ENCODE measurements at regions not wholly inside any gene's neighbourhood (a gene's known extent, or its start where the extent isn't known, plus 50 kb on each side); places are given as distances from the start of the nearest gene placed in this dataset.

- Histone ChIP-seq H3K23ac (ENCODE audit: low read length) (no peak overlapping the region), H3K4me1 (ENCODE audit: control insufficient read depth in 1 of 2, insufficient read depth in 2 of 2, low read length in 2 of 2) (peaks cover 3 to 9% of the 10 kb centered on the region in 2 experiments), H4K12ac (ENCODE audit: low read depth, low read length) (no peak overlapping the region), H3K27ac (ENCODE audit: low read depth, low read length) (no peak overlapping the region), H3K14ac (ENCODE audit: low read length) (no peak overlapping the region), H3K9me3 (ENCODE audit: insufficient read depth, low read depth, low read length) (no peaks in the 10 kb centered on the region), H2BK120ac (ENCODE audit: insufficient read depth, low read length, poor library complexity) (no peak overlapping the region), H3K79me2 (ENCODE audit: control insufficient read depth, insufficient read depth, low read length, poor library complexity) (no peaks in the 10 kb centered on the region), H3K9ac (ENCODE audit: low read length) (no peak overlapping the region), H3K36me3 (ENCODE audit: control insufficient read depth in 1 of 2, insufficient read depth in 2 of 2, low read length in 2 of 2) (no peaks in the 10 kb centered on the region), H2AK5ac (ENCODE audit: low read length) (no peak overlapping the region), H4K8ac (ENCODE audit: low read depth, low read length) (no peak overlapping the region), H3K27me3 (ENCODE audit: insufficient read depth, low read length) (no peaks in the 10 kb centered on the region), H3K4me2 (ENCODE audit: low read length) (no peak overlapping the region), H3K4me3 (ENCODE audit: low read depth, low read length) (no peak overlapping the region), H3K79me1 (ENCODE audit: low read length) (peaks cover 6% of the 10 kb centered on the region), H2BK5ac (ENCODE audit: low read depth, low read length, poor library complexity) (no peak overlapping the region), H4K91ac (ENCODE audit: low read depth, low read length) (peak overlapping the region; percentile 27), H2AFZ (ENCODE audit: insufficient read depth, low read length, poor library complexity) (no peak overlapping the region), H3K4ac (ENCODE audit: low read depth, low read length) (no peak overlapping the region), H2BK12ac (ENCODE audit: low read length) (peak overlapping the region; percentile 18), H3K18ac (ENCODE audit: low read length) (no peak overlapping the region)
- DNase-seq = peak in 1 of 2 donors; percentile 58
- WGBS (ENCODE audit: extremely low coverage, insufficient coverage, insufficient read length) = no CpG with 5 or more reads among the region's 12 CpGs
Measured at GRCh38 chr15:96182736-96183513, 147.6 kb upstream of the NR2F2 start.

GRCh38 chr15:96183514-96183850, 147.0 kb upstream of the NR2F2 start:
- H3K4me1 ChIP-seq (ENCODE audit: control insufficient read depth in 1 of 2, insufficient read depth in 2 of 2, low read length in 2 of 2) = peaks cover 3 to 9% of the 10 kb centered on the region in 2 experiments
- no CpG with 5 or more reads among the region's 4 CpGs for WGBS (ENCODE audit: extremely low coverage, insufficient coverage, insufficient read length)
- H3K4me3 ChIP-seq (ENCODE audit: low read depth, low read length) = no peak overlapping the region
- DNase-seq = peak in 1 of 2 donors; percentile 29
- no peak overlapping the region for H2AK5ac ChIP-seq (ENCODE audit: low read length)
- no peaks in the 10 kb centered on the region for H3K79me2 ChIP-seq (ENCODE audit: control insufficient read depth, insufficient read depth, low read length, poor library complexity)
- H3K18ac ChIP-seq (ENCODE audit: low read length) = no peak overlapping the region
- H3K4ac ChIP-seq (ENCODE audit: low read depth, low read length) = no peak overlapping the region
- H3K36me3 ChIP-seq (ENCODE audit: control insufficient read depth in 1 of 2, insufficient read depth in 2 of 2, low read length in 2 of 2) = no peaks in the 10 kb centered on the region
- no peak overlapping the region for H3K23ac ChIP-seq (ENCODE audit: low read length)
- H3K14ac ChIP-seq (ENCODE audit: low read length) = no peak overlapping the region
- no peak overlapping the region for H4K12ac ChIP-seq (ENCODE audit: low read depth, low read length)
- peaks cover 6% of the 10 kb centered on the region for H3K79me1 ChIP-seq (ENCODE audit: low read length)
- H3K27ac ChIP-seq (ENCODE audit: low read depth, low read length) = no peak overlapping the region
- H4K91ac ChIP-seq (ENCODE audit: low read depth, low read length) = no peak overlapping the region
- H3K9me3 ChIP-seq (ENCODE audit: insufficient read depth, low read depth, low read length) = no peaks in the 10 kb centered on the region
- no peak overlapping the region for H2BK5ac ChIP-seq (ENCODE audit: low read depth, low read length, poor library complexity)
- H3K9ac ChIP-seq (ENCODE audit: low read length) = no peak overlapping the region
- no peak overlapping the region for H3K4me2 ChIP-seq (ENCODE audit: low read length)
- no peak overlapping the region for H2BK12ac ChIP-seq (ENCODE audit: low read length)
- no peaks in the 10 kb centered on the region for H3K27me3 ChIP-seq (ENCODE audit: insufficient read depth, low read length)
- H2AFZ ChIP-seq (ENCODE audit: insufficient read depth, low read length, poor library complexity) = no peak overlapping the region
- no peak overlapping the region for H4K8ac ChIP-seq (ENCODE audit: low read depth, low read length)
- no peak overlapping the region for H2BK120ac ChIP-seq (ENCODE audit: insufficient read depth, low read length, poor library complexity)

- no CpG with 5 or more reads among the region's 3 CpGs for WGBS (ENCODE audit: extremely low coverage, insufficient coverage, insufficient read length)
- H3K79me1 ChIP-seq (ENCODE audit: low read length) = peaks cover 6% of the 10 kb centered on the region
- no peaks in the 10 kb centered on the region for H3K36me3 ChIP-seq (ENCODE audit: control insufficient read depth in 1 of 2, insufficient read depth in 2 of 2, low read length in 2 of 2)
- no peaks in the 10 kb centered on the region for H3K27me3 ChIP-seq (ENCODE audit: insufficient read depth, low read length)
- H3K18ac ChIP-seq (ENCODE audit: low read length) = no peak overlapping the region
- no peak overlapping the region for H3K14ac ChIP-seq (ENCODE audit: low read length)
- H3K9me3 ChIP-seq (ENCODE audit: insufficient read depth, low read depth, low read length) = no peaks in the 10 kb centered on the region
- no peak overlapping the region for H4K8ac ChIP-seq (ENCODE audit: low read depth, low read length)
- no peak overlapping the region for H3K27ac ChIP-seq (ENCODE audit: low read depth, low read length)
- no peak overlapping the region for H2BK12ac ChIP-seq (ENCODE audit: low read length)
- H3K79me2 ChIP-seq (ENCODE audit: control insufficient read depth, insufficient read depth, low read length, poor library complexity) = no peaks in the 10 kb centered on the region
- no peak overlapping the region for H4K91ac ChIP-seq (ENCODE audit: low read depth, low read length)
- H3K4me3 ChIP-seq (ENCODE audit: low read depth, low read length) = no peak overlapping the region
- H3K4me2 ChIP-seq (ENCODE audit: low read length) = no peak overlapping the region
- DNase-seq = no peak
- no peak overlapping the region for H2BK120ac ChIP-seq (ENCODE audit: insufficient read depth, low read length, poor library complexity)
- H3K4ac ChIP-seq (ENCODE audit: low read depth, low read length) = no peak overlapping the region
- no peak overlapping the region for H2BK5ac ChIP-seq (ENCODE audit: low read depth, low read length, poor library complexity)
- H2AFZ ChIP-seq (ENCODE audit: insufficient read depth, low read length, poor library complexity) = no peak overlapping the region
- peaks cover 3 to 9% of the 10 kb centered on the region in 2 experiments for H3K4me1 ChIP-seq (ENCODE audit: control insufficient read depth in 1 of 2, insufficient read depth in 2 of 2, low read length in 2 of 2)
- H4K12ac ChIP-seq (ENCODE audit: low read depth, low read length) = no peak overlapping the region
- H3K9ac ChIP-seq (ENCODE audit: low read length) = no peak overlapping the region
- no peak overlapping the region for H2AK5ac ChIP-seq (ENCODE audit: low read length)
- H3K23ac ChIP-seq (ENCODE audit: low read length) = no peak overlapping the region
Measured at GRCh38 chr15:96183867-96184266, 146.6 kb upstream of the NR2F2 start.

GRCh38 chr15:96184297-96184696, 146.2 kb upstream of the NR2F2 start:
- no peak overlapping the region for H4K8ac ChIP-seq (ENCODE audit: low read depth, low read length)
- peak overlapping the region; percentile 59 for H2BK120ac ChIP-seq (ENCODE audit: insufficient read depth, low read length, poor library complexity)
- no CpG with 5 or more reads among the region's 2 CpGs for WGBS (ENCODE audit: extremely low coverage, insufficient coverage, insufficient read length)
- H3K36me3 ChIP-seq (ENCODE audit: control insufficient read depth in 1 of 2, insufficient read depth in 2 of 2, low read length in 2 of 2) = no peaks in the 10 kb centered on the region
- H3K9me3 ChIP-seq (ENCODE audit: insufficient read depth, low read depth, low read length) = no peaks in the 10 kb centered on the region
- no peak overlapping the region for H3K4ac ChIP-seq (ENCODE audit: low read depth, low read length)
- no peak overlapping the region for H4K91ac ChIP-seq (ENCODE audit: low read depth, low read length)
- no peak overlapping the region for H3K4me2 ChIP-seq (ENCODE audit: low read length)
- H3K18ac ChIP-seq (ENCODE audit: low read length) = no peak overlapping the region
- H3K27me3 ChIP-seq (ENCODE audit: insufficient read depth, low read length) = no peaks in the 10 kb centered on the region
- H3K9ac ChIP-seq (ENCODE audit: low read length) = no peak overlapping the region
- no peak overlapping the region for H3K14ac ChIP-seq (ENCODE audit: low read length)
- H2AFZ ChIP-seq (ENCODE audit: insufficient read depth, low read length, poor library complexity) = no peak overlapping the region
- no peak overlapping the region for H3K27ac ChIP-seq (ENCODE audit: low read depth, low read length)
- H3K4me1 ChIP-seq (ENCODE audit: control insufficient read depth in 1 of 2, insufficient read depth in 2 of 2, low read length in 2 of 2) = peaks cover 3 to 9% of the 10 kb centered on the region in 2 experiments
- H3K23ac ChIP-seq (ENCODE audit: low read length) = no peak overlapping the region
- no peak overlapping the region for H2BK5ac ChIP-seq (ENCODE audit: low read depth, low read length, poor library complexity)
- H4K12ac ChIP-seq (ENCODE audit: low read depth, low read length) = no peak overlapping the region
- no peak for DNase-seq
- H3K79me1 ChIP-seq (ENCODE audit: low read length) = peaks cover 6% of the 10 kb centered on the region
- H3K4me3 ChIP-seq (ENCODE audit: low read depth, low read length) = no peak overlapping the region
- H3K79me2 ChIP-seq (ENCODE audit: control insufficient read depth, insufficient read depth, low read length, poor library complexity) = no peaks in the 10 kb centered on the region
- H2AK5ac ChIP-seq (ENCODE audit: low read length) = peak overlapping the region; percentile 53
- peak overlapping the region; percentile 53 for H2BK12ac ChIP-seq (ENCODE audit: low read length)

Data from trophoblast cell (in vitro differentiated cells and primary cell).